Ectodermal cell (in vitro differentiated cells): ENCODE measurements at regions not wholly inside any gene's neighbourhood (a gene's known extent, or its start where the extent isn't known, plus 50 kb on each side); places are given as distances from the start of the nearest gene placed in this dataset.

Experiments
- H3K27ac ChIP-seq: 2 replicates; pipeline ENCODE4 v1.7.0; 2013; ENCODE audit warnings: mild to moderate bottlenecking, low read depth, low read length; ENCODE audit not compliant: insufficient read depth, poor library complexity, severe bottlenecking
- H3K27me3 ChIP-seq: 2 replicates; pipeline ENCODE4 v1.7.0; 2013; ENCODE audit warnings: mild to moderate bottlenecking, low read length; ENCODE audit not compliant: insufficient read depth, control insufficient read depth, poor library complexity, severe bottlenecking
- H3K36me3 ChIP-seq: one replicate; pipeline ENCODE4 v1.7.0; 2013; ENCODE audit warnings: low read length; ENCODE audit not compliant: control insufficient read depth, insufficient read depth
- H3K4me1 ChIP-seq: one replicate; pipeline ENCODE4 v1.7.0; 2013; ENCODE audit warnings: low read length; ENCODE audit not compliant: control insufficient read depth, insufficient read depth
- H3K4me3 ChIP-seq: 2 replicates; pipeline ENCODE4 v1.7.0; 2013; ENCODE audit warnings: low read depth, low read length, control low read depth; ENCODE audit not compliant: insufficient read depth
- H3K9me3 ChIP-seq: 2 replicates; pipeline ENCODE4 v1.7.0; 2013; ENCODE audit warnings: mild to moderate bottlenecking, low read length, moderate library complexity; ENCODE audit not compliant: control insufficient read depth
- WGBS, 2 experiments: methylation state at CpG; one replicate each; pipeline ENCODE4 v1.1.7; 2013; ENCODE audit warnings: missing lambda C conversion rate in 2 of 2; 5-methylcytosine and 5-hydroxymethylcytosine counted together

GRCh38 chr4:125365731-125366130 is 51.0 kb downstream of the FAT4 start:
- no peaks in the 10 kb centered on the region for H3K27me3 ChIP-seq
- H3K4me3 ChIP-seq: no peak overlapping the region
- H3K9me3 ChIP-seq: no peaks in the 10 kb centered on the region
- H3K36me3 ChIP-seq: no peaks in the 10 kb centered on the region
- no peak overlapping the region for H3K27ac ChIP-seq
- 94 to 96% methylated on average over 10 of the region's 11 CpGs for WGBS, 2 experiments
- H3K4me1 ChIP-seq: no peaks in the 10 kb centered on the region

GRCh38 chr4:125368146-125368545 is 53.4 kb downstream of the FAT4 start:
- no peaks in the 10 kb centered on the region for H3K4me1 ChIP-seq
- no peak overlapping the region for H3K4me3 ChIP-seq
- H3K27me3 ChIP-seq: no peaks in the 10 kb centered on the region
- H3K27ac ChIP-seq: no peak overlapping the region
- H3K36me3 ChIP-seq: no peaks in the 10 kb centered on the region
- H3K9me3 ChIP-seq: no peaks in the 10 kb centered on the region

- Histone ChIP-seq H3K27me3 (no peaks in the 10 kb centered on the region), H3K9me3 (no peaks in the 10 kb centered on the region), H3K4me1 (no peaks in the 10 kb centered on the region), H3K36me3 (no peaks in the 10 kb centered on the region), H3K4me3 (no peak overlapping the region), H3K27ac (no peak overlapping the region)
- 98 to 99% methylated on average over 3 of the region's 3 CpGs for WGBS, 2 experiments
These were observed 53.9 kb downstream of the FAT4 start for GRCh38 chr4:125368671-125369081.

GRCh38 chr4:125369098-125369497 is 54.3 kb downstream of the FAT4 start:
- Histone ChIP-seq H3K4me3 (no peak overlapping the region), H3K27ac (no peak overlapping the region)
- 94 to 96% methylated on average over 2 of the region's 2 CpGs for WGBS, 2 experiments

GRCh38 chr4:125370478-125370877 is 55.7 kb downstream of the FAT4 start:
- Histone ChIP-seq H3K36me3 (no peaks in the 10 kb centered on the region), H3K4me3 (no peak overlapping the region), H3K9me3 (no peaks in the 10 kb centered on the region), H3K4me1 (no peaks in the 10 kb centered on the region), H3K27me3 (no peaks in the 10 kb centered on the region), H3K27ac (no peak overlapping the region)
- WGBS, 2 experiments: 93% methylated on average over 2 of the region's 2 CpGs; no CpG with 5 or more reads in 1 of the 2 experiments

More at GRCh38 chr4:125369098-125369497, 54.3 kb downstream of the FAT4 start:
- Histone ChIP-seq H3K9me3 (no peaks in the 10 kb centered on the region), H3K27me3 (no peaks in the 10 kb centered on the region), H3K4me1 (no peaks in the 10 kb centered on the region), H3K36me3 (no peaks in the 10 kb centered on the region)

GRCh38 chr4:125382995-125383394 is 68.2 kb downstream of the FAT4 start:
- Histone ChIP-seq H3K27ac (no peak overlapping the region), H3K4me3 (no peak overlapping the region), H3K4me1 (no peaks in the 10 kb centered on the region), H3K9me3 (no peaks in the 10 kb centered on the region), H3K36me3 (no peaks in the 10 kb centered on the region), H3K27me3 (no peaks in the 10 kb centered on the region)
- 80 to 86% methylated on average over 1 of the region's 1 CpG for WGBS, 2 experiments

GRCh38 chr4:125387770-125388169 is 73.0 kb downstream of the FAT4 start:
- Histone ChIP-seq H3K4me1 (no peaks in the 10 kb centered on the region), H3K36me3 (no peaks in the 10 kb centered on the region), H3K27me3 (no peaks in the 10 kb centered on the region), H3K9me3 (no peaks in the 10 kb centered on the region), H3K27ac (no peak overlapping the region), H3K4me3 (no peak overlapping the region)

- H3K9me3 ChIP-seq: no peaks in the 10 kb centered on the region
- H3K27ac ChIP-seq: no peak overlapping the region
- no peaks in the 10 kb centered on the region for H3K36me3 ChIP-seq
- no peaks in the 10 kb centered on the region for H3K4me1 ChIP-seq
- H3K27me3 ChIP-seq: no peaks in the 10 kb centered on the region
- no peak overlapping the region for H3K4me3 ChIP-seq
- 90% methylated on average over 1 of the region's 1 CpG; no CpG with 5 or more reads in 1 of the 2 experiments for whole genome bisulfite sequencing, 2 experiments
These were observed 73.9 kb downstream of the FAT4 start for GRCh38 chr4:125388613-125389012.

- Histone ChIP-seq H3K4me3 (no peak overlapping the region), H3K27ac (no peak overlapping the region)
- 94% methylated on average over 1 to 3 of the region's 3 CpGs for WGBS, 2 experiments
These were observed 75.0 kb downstream of the FAT4 start for GRCh38 chr4:125389713-125390112.

GRCh38 chr4:125390126-125390525 is 75.4 kb downstream of the FAT4 start:
- H3K27ac ChIP-seq: no peak overlapping the region
- no peaks in the 10 kb centered on the region for H3K4me1 ChIP-seq
- H3K36me3 ChIP-seq: no peaks in the 10 kb centered on the region
- no peak overlapping the region for H3K4me3 ChIP-seq
- H3K9me3 ChIP-seq: no peaks in the 10 kb centered on the region
- 92 to 94% methylated on average over 4 of the region's 4 CpGs for WGBS, 2 experiments
- H3K27me3 ChIP-seq: no peaks in the 10 kb centered on the region

More at GRCh38 chr4:125389713-125390112, 75.0 kb downstream of the FAT4 start:
- no peaks in the 10 kb centered on the region for H3K36me3 ChIP-seq
- H3K27me3 ChIP-seq: no peaks in the 10 kb centered on the region
- no peaks in the 10 kb centered on the region for H3K9me3 ChIP-seq
- no peaks in the 10 kb centered on the region for H3K4me1 ChIP-seq

GRCh38 chr4:125390727-125391126 is 76.0 kb downstream of the FAT4 start:
- H3K27me3 ChIP-seq: no peaks in the 10 kb centered on the region
- no peak overlapping the region for H3K4me3 ChIP-seq
- no peaks in the 10 kb centered on the region for H3K4me1 ChIP-seq
- no peaks in the 10 kb centered on the region for H3K36me3 ChIP-seq
- H3K9me3 ChIP-seq: no peaks in the 10 kb centered on the region
- H3K27ac ChIP-seq: no peak overlapping the region
